Neuron (in vitro differentiated cells): ENCODE measurements at regions not wholly inside any gene's neighbourhood (a gene's known extent, or its start where the extent isn't known, plus 50 kb on each side); places are given as distances from the start of the nearest gene placed in this dataset.
"Not testable (repeated sequence)": the region's sequence is repeated elsewhere in the genome, so short reads cannot be mapped to it uniquely, and the experiment has no call there.

Source experiments
- H2AFZ ChIP-seq: one replicate; pipeline ENCODE4 v1.6.1; 2013; ENCODE audit warnings: low read depth, mild to moderate bottlenecking, inconsistent platforms, low read length, moderate library complexity
- H3K27me3 ChIP-seq: one replicate; pipeline ENCODE4 v1.6.1; 2013; ENCODE audit warnings: low read length; ENCODE audit not compliant: insufficient read depth
- H3K36me3 ChIP-seq: one replicate; pipeline ENCODE4 v1.6.1; 2013; ENCODE audit warnings: low read length; ENCODE audit not compliant: insufficient read depth
- H3K4me1 ChIP-seq: one replicate; pipeline ENCODE4 v1.6.1; 2013; ENCODE audit warnings: low read length; ENCODE audit not compliant: insufficient read depth
- H3K4me3 ChIP-seq: 2 replicates; pipeline ENCODE4 v1.5.1; 2013; ENCODE audit warnings: mild to moderate bottlenecking, low read length, moderate library complexity
- H3K9me3 ChIP-seq: one replicate; pipeline ENCODE4 v1.6.1; 2013; ENCODE audit warnings: low read length

DNA sequence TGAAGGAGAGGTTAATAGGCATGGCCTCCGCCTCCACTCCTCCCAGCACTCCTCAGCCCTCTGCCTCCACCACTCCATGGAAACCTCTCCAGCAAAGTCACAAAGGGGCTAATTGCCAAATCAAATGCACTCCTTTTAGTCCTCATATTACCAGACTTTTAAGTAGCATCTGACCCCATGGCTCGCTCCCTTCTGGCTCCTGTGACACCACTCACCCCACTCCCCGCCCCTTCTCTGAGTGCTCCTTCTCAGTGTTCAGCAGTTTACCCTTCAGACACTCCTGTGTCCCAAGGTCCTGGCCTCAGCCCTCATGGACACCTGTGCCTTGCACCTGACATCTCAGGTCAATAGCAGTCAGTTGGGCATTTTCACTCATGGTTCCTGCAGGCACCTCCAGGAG, 243.5 kb upstream of the CCL2 start:
- Histone ChIP-seq H2AFZ (no peak overlapping the region), H3K4me1 (no peaks in the 10 kb centered on the region), H3K9me3 (no peaks in the 10 kb centered on the region), H3K36me3 (no peaks in the 10 kb centered on the region), H3K27me3 (no peaks in the 10 kb centered on the region), H3K4me3 (no peak overlapping the region)

GRCh38 chr17:34012709-34013375, 242.2 kb upstream of the CCL2 start:
- no peak overlapping the region for H2AFZ ChIP-seq
- H3K36me3 ChIP-seq: no peaks in the 10 kb centered on the region
- no peaks in the 10 kb centered on the region for H3K9me3 ChIP-seq
- H3K4me3 ChIP-seq: no peak overlapping the region
- no peaks in the 10 kb centered on the region for H3K27me3 ChIP-seq
- H3K4me1 ChIP-seq: no peaks in the 10 kb centered on the region

DNA sequence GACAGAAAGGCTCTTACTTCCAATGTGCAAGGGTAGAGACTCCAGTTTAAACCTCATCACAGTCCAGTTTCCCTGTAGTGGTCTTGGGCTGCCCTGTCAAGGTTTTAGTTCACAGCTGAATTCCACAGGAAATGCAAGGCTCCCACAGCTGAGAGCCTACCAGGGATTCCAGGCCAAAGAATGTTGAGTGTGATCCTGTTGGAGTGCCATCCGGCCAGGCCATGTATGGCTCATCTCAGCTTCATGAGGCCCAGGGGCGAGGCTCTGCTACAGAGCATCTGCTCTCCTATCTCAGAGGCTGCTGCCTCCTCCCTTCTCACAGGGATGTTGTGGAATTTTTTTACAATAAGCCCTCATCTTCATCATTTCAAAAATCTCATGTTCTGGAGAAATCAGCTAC, 239.8 kb upstream of the CCL2 start:
- no peaks in the 10 kb centered on the region for H3K36me3 ChIP-seq
- H3K4me3 ChIP-seq: no peak overlapping the region
- H3K4me1 ChIP-seq: no peaks in the 10 kb centered on the region
- H3K27me3 ChIP-seq: no peaks in the 10 kb centered on the region
- no peak overlapping the region for H2AFZ ChIP-seq
- H3K9me3 ChIP-seq: no peaks in the 10 kb centered on the region

DNA sequence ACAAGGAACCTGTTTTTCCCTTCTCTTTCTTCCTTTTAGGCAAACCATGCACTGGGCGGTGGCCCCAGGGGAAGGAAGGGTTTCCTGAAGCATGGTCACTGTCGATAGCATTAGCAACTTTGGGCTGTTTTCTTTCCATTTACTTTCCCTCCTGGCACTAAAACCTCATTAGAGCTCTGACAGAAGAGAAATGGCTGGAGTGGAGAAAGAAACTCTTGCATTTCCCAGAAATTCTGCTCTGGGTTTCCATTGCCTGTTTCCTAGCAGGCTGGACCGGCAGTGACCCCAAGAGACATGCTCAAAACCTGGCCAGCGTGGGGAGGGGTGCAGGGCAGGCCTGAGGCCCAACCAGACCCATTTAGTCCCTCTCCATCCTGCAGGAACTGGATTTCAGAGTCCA, 230.7 kb upstream of the CCL2 start:
- Histone ChIP-seq H2AFZ (no peak overlapping the region), H3K27me3 (no peaks in the 10 kb centered on the region), H3K36me3 (no peaks in the 10 kb centered on the region), H3K4me3 (no peak overlapping the region), H3K9me3 (no peaks in the 10 kb centered on the region), H3K4me1 (no peaks in the 10 kb centered on the region)

GRCh38 chr17:34024806-34025551, 230.1 kb upstream of the CCL2 start:
- no peak overlapping the region for H3K4me3 ChIP-seq
- H3K27me3 ChIP-seq: no peaks in the 10 kb centered on the region
- H3K36me3 ChIP-seq: no peaks in the 10 kb centered on the region
- no peak overlapping the region for H2AFZ ChIP-seq
- H3K4me1 ChIP-seq: no peaks in the 10 kb centered on the region
- no peaks in the 10 kb centered on the region for H3K9me3 ChIP-seq

GRCh38 chr17:34030601-34031000, 224.5 kb upstream of the CCL2 start:
- H3K27me3 ChIP-seq, H3K36me3 ChIP-seq, H3K4me1 ChIP-seq, H3K9me3 ChIP-seq, H3K4me3 ChIP-seq, H2AFZ ChIP-seq: not testable (repeated sequence)

DNA sequence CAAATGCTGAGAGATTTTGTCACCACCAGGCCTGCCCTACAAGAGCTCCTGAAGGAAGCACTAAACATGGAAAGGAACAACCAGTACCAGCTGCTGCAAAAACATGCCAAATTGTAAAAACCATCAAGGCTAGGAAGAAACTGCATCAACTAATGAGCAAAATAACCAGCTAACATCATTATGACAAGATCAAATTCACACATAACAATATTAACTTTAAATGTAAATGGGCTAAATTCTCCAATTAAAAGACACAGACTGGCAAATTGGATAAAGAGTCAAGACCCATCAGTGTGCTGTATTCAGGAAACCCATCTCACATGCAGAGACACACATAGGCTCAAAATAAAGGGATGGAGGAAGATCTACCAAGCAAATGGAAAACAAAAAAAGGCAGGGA, 222.8 kb upstream of the CCL2 start:
- not testable (repeated sequence) for H3K4me1 ChIP-seq, H2AFZ ChIP-seq, H3K27me3 ChIP-seq, H3K9me3 ChIP-seq, H3K4me3 ChIP-seq, H3K36me3 ChIP-seq

DNA sequence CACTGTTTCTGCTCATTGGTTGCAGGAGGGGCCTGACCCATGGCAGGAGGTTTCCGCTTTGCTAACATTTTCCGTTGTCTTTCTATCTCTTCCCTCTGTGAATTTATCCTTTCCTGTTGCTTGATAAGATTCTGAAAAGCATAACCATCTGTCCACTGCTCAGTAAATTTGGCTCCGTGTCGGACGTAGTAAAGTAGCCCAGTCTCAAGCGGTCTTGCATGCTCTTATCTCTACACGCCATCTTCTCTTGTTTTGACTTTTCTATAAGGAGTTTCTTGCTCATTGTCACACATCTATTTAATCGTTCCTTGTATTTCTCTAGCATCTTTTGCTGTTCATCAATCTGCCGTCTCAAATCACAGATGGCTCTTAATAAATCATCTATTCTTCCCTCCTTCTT, 216.3 kb upstream of the CCL2 start:
- not testable (repeated sequence) for H3K4me1 ChIP-seq, H3K4me3 ChIP-seq

GRCh38 chr17:34039213-34039612, 215.9 kb upstream of the CCL2 start:
- not testable (repeated sequence) for H2AFZ ChIP-seq, H3K27me3 ChIP-seq, H3K9me3 ChIP-seq, H3K4me3 ChIP-seq, H3K36me3 ChIP-seq, H3K4me1 ChIP-seq

More for the DNA sequence above, 216.3 kb upstream of the CCL2 start:
- not testable (repeated sequence) for H3K9me3 ChIP-seq, H2AFZ ChIP-seq, H3K27me3 ChIP-seq, H3K36me3 ChIP-seq

GRCh38 chr17:34039759-34040555, 215.1 kb upstream of the CCL2 start:
- H3K36me3 ChIP-seq, H3K4me3 ChIP-seq, H2AFZ ChIP-seq, H3K4me1 ChIP-seq, H3K9me3 ChIP-seq, H3K27me3 ChIP-seq: not testable (repeated sequence)

GRCh38 chr17:34045990-34046389, 209.1 kb upstream of the CCL2 start:
- Histone ChIP-seq H3K36me3 (no peaks in the 10 kb centered on the region), H3K4me1 (no peaks in the 10 kb centered on the region), H2AFZ (no peak overlapping the region), H3K4me3 (no peak overlapping the region), H3K27me3 (no peaks in the 10 kb centered on the region), H3K9me3 (no peaks in the 10 kb centered on the region)

- H2AFZ ChIP-seq: no peak overlapping the region
Observed at GRCh38 chr17:34051046-34051445, 204.0 kb upstream of the CCL2 start.

GRCh38 chr17:34054495-34054894, 200.6 kb upstream of the CCL2 start:
- Histone ChIP-seq H2AFZ (no peak overlapping the region), H3K36me3 (no peaks in the 10 kb centered on the region), H3K27me3 (no peaks in the 10 kb centered on the region), H3K4me3 (no peak overlapping the region), H3K4me1 (no peaks in the 10 kb centered on the region), H3K9me3 (no peaks in the 10 kb centered on the region)

More at GRCh38 chr17:34051046-34051445, 204.0 kb upstream of the CCL2 start:
- H3K36me3 ChIP-seq: no peaks in the 10 kb centered on the region
- no peaks in the 10 kb centered on the region for H3K4me1 ChIP-seq
- H3K4me3 ChIP-seq: no peak overlapping the region
- no peaks in the 10 kb centered on the region for H3K27me3 ChIP-seq
- no peaks in the 10 kb centered on the region for H3K9me3 ChIP-seq
